Mesodermal cell (in vitro differentiated cells): ENCODE measurements at regions not wholly inside any gene's neighbourhood (a gene's known extent, or its start where the extent isn't known, plus 50 kb on each side); places are given as distances from the start of the nearest gene placed in this dataset.

Experiments used
- H3K27ac ChIP-seq: 2 replicates; pipeline ENCODE4 v1.7.0; 2013; ENCODE audit warnings: mild to moderate bottlenecking, low read depth, low read length, moderate library complexity; ENCODE audit not compliant: severe bottlenecking
- H3K36me3 ChIP-seq: 2 replicates; pipeline ENCODE4 v1.7.1; 2013; ENCODE audit warnings: mild to moderate bottlenecking, low read length, moderate library complexity; ENCODE audit not compliant: control insufficient read depth, insufficient read depth
- H3K4me1 ChIP-seq: one replicate; pipeline ENCODE4 v1.7.1; 2013; ENCODE audit warnings: mild to moderate bottlenecking, low read length; ENCODE audit not compliant: insufficient read depth, control insufficient read depth, poor library complexity, severe bottlenecking
- H3K4me3 ChIP-seq: 2 replicates; pipeline ENCODE4 v1.7.0; 2013; ENCODE audit warnings: low read length, control low read depth, mild to moderate bottlenecking; ENCODE audit not compliant: insufficient read depth, poor library complexity, severe bottlenecking; ENCODE audit errors: extremely low read depth
- H3K9me3 ChIP-seq: 2 replicates; pipeline ENCODE4 v1.7.1; 2013; ENCODE audit warnings: mild to moderate bottlenecking, low read length, moderate library complexity; ENCODE audit not compliant: control insufficient read depth
- WGBS, 2 experiments: methylation state at CpG; one replicate each; pipeline ENCODE4 v1.1.5; 2013; ENCODE audit warnings: missing lambda C conversion rate in 2 of 2; ENCODE audit not compliant: insufficient coverage in 2 of 2; 5-methylcytosine and 5-hydroxymethylcytosine counted together

GRCh38 chr12:93043192-93043876 is 114.2 kb upstream of the EEA1 start:
- no peak overlapping the region for H3K27ac ChIP-seq
- no peaks in the 10 kb centered on the region for H3K4me1 ChIP-seq
- WGBS, 2 experiments, result 81 to 100% methylated on average over 1 to 2 of the region's 3 CpGs
- no peak overlapping the region for H3K4me3 ChIP-seq
- no peaks in the 10 kb centered on the region for H3K9me3 ChIP-seq
- no peaks in the 10 kb centered on the region for H3K36me3 ChIP-seq

- Histone ChIP-seq H3K36me3 (no peaks in the 10 kb centered on the region), H3K9me3 (no peaks in the 10 kb centered on the region), H3K4me1 (no peaks in the 10 kb centered on the region), H3K27ac (no peak overlapping the region), H3K4me3 (no peak overlapping the region)
- 94 to 100% methylated on average over 3 of the region's 3 CpGs for WGBS, 2 experiments
These were observed 114.7 kb upstream of the EEA1 start for GRCh38 chr12:93043877-93044209.

GRCh38 chr12:93047118-93047517 is 118.0 kb upstream of the EEA1 start:
- no peaks in the 10 kb centered on the region for H3K36me3 ChIP-seq
- peaks cover 5% of the 10 kb centered on the region for H3K4me1 ChIP-seq
- no peak overlapping the region for H3K27ac ChIP-seq
- no CpG with 5 or more reads among the region's 1 CpG for WGBS, 2 experiments
- no peaks in the 10 kb centered on the region for H3K9me3 ChIP-seq
- no peak overlapping the region for H3K4me3 ChIP-seq

DNA sequence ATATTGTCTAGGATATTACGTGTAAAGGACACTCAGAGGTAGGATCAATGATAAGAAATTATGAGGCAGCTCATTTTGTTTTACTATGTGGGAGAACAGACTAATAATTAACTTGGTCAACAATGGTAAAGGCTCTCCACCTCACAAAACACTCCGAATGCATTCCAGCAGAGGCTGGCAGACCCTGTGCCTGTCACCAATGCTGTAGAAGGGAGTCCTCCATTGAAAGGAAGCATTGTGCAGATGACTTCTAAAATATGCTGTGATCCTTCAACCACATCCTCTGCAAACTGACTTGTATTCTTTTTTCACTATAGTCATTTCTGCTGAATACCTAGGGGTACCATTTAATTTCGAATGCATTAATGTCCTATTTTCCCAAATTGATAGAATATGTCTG is 119.6 kb upstream of the EEA1 start:
- peaks cover 5% of the 10 kb centered on the region for H3K4me1 ChIP-seq
- no peaks in the 10 kb centered on the region for H3K9me3 ChIP-seq
- no peak overlapping the region for H3K4me3 ChIP-seq
- H3K27ac ChIP-seq, result no peak overlapping the region
- no peaks in the 10 kb centered on the region for H3K36me3 ChIP-seq
- WGBS, 2 experiments, result 88 to 100% methylated on average over 1 of the region's 3 CpGs

GRCh38 chr12:93050026-93050747 is 121.1 kb upstream of the EEA1 start:
- no peaks in the 10 kb centered on the region for H3K36me3 ChIP-seq
- peaks cover 5% of the 10 kb centered on the region for H3K4me1 ChIP-seq
- no peaks in the 10 kb centered on the region for H3K9me3 ChIP-seq
- H3K4me3 ChIP-seq, result no peak overlapping the region
- WGBS, 2 experiments, result 52 to 80% methylated on average over 2 of the region's 3 CpGs
- peak overlapping the region; percentile 16 for H3K27ac ChIP-seq

- WGBS, 2 experiments, result 100% methylated on average over 1 of the region's 2 CpGs; no CpG with 5 or more reads in 1 of the 2 experiments
- H3K4me1 ChIP-seq, result peaks cover 5% of the 10 kb centered on the region
- no peaks in the 10 kb centered on the region for H3K36me3 ChIP-seq
- H3K4me3 ChIP-seq, result no peak overlapping the region
- no peak overlapping the region for H3K27ac ChIP-seq
- H3K9me3 ChIP-seq, result no peaks in the 10 kb centered on the region
These were observed 121.6 kb upstream of the EEA1 start for GRCh38 chr12:93050748-93051081.

- Histone ChIP-seq H3K9me3 (no peaks in the 10 kb centered on the region), H3K4me3 (no peak overlapping the region), H3K4me1 (peaks cover 5% of the 10 kb centered on the region), H3K27ac (no peak overlapping the region), H3K36me3 (no peaks in the 10 kb centered on the region)
These were observed 124.9 kb upstream of the EEA1 start for GRCh38 chr12:93054021-93054420.

GRCh38 chr12:93055221-93055620 is 126.1 kb upstream of the EEA1 start:
- Histone ChIP-seq H3K9me3 (no peaks in the 10 kb centered on the region), H3K27ac (no peak overlapping the region), H3K4me1 (peaks cover 2% of the 10 kb centered on the region), H3K4me3 (no peak overlapping the region), H3K36me3 (no peaks in the 10 kb centered on the region)
- 76 to 78% methylated on average over 3 to 5 of the region's 5 CpGs for WGBS, 2 experiments

GRCh38 chr12:93056971-93057535 is 128.0 kb upstream of the EEA1 start:
- H3K9me3 ChIP-seq, result no peaks in the 10 kb centered on the region
- 80 to 96% methylated on average over 3 to 4 of the region's 4 CpGs for WGBS, 2 experiments
- H3K4me3 ChIP-seq, result no peak overlapping the region
- H3K36me3 ChIP-seq, result no peaks in the 10 kb centered on the region
- H3K4me1 ChIP-seq, result peaks cover 7% of the 10 kb centered on the region
- H3K27ac ChIP-seq, result no peak overlapping the region

DNA sequence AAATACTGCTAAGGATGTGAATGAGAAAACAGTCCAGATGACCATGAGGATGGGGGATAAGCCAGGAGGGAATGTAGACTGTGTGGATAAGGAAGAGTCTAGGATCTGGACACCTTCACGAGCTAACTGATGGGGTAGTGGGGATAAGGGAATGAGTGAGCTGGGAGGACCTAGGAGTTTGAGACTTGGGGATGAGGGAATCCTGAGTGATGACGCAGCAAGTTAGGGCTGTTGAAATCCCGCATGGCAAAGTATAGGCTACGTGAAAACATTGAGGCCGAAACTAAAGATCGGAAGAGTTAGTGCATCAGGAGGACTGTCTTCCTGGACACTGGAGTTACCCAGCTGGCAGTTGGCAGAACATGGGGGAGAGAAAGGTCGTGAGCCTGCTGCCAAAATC is 129.2 kb upstream of the EEA1 start:
- no peaks in the 10 kb centered on the region for H3K36me3 ChIP-seq
- H3K4me1 ChIP-seq, result peaks cover 7% of the 10 kb centered on the region
- no peak overlapping the region for H3K27ac ChIP-seq

GRCh38 chr12:93059288-93059687 is 130.2 kb upstream of the EEA1 start:
- WGBS, 2 experiments, result 100% methylated on average over 1 of the region's 2 CpGs
- no peak overlapping the region for H3K27ac ChIP-seq
- H3K9me3 ChIP-seq, result no peaks in the 10 kb centered on the region
- H3K4me1 ChIP-seq, result peaks cover 7% of the 10 kb centered on the region
- no peaks in the 10 kb centered on the region for H3K36me3 ChIP-seq
- H3K4me3 ChIP-seq, result no peak overlapping the region

More for the DNA sequence above, 129.2 kb upstream of the EEA1 start:
- no peaks in the 10 kb centered on the region for H3K9me3 ChIP-seq
- WGBS, 2 experiments, result 85 to 88% methylated on average over 6 to 7 of the region's 7 CpGs
- H3K4me3 ChIP-seq, result no peak overlapping the region
